ENCODE measurements at regions not wholly inside any gene's neighbourhood (a gene's known extent, or its start where the extent isn't known, plus 50 kb on each side); places are given as distances from the start of the nearest gene placed in this dataset.
"Not testable (repeated sequence)": the region's sequence is repeated elsewhere in the genome, so short reads cannot be mapped to it uniquely, and the experiment has no call there.

DNA sequence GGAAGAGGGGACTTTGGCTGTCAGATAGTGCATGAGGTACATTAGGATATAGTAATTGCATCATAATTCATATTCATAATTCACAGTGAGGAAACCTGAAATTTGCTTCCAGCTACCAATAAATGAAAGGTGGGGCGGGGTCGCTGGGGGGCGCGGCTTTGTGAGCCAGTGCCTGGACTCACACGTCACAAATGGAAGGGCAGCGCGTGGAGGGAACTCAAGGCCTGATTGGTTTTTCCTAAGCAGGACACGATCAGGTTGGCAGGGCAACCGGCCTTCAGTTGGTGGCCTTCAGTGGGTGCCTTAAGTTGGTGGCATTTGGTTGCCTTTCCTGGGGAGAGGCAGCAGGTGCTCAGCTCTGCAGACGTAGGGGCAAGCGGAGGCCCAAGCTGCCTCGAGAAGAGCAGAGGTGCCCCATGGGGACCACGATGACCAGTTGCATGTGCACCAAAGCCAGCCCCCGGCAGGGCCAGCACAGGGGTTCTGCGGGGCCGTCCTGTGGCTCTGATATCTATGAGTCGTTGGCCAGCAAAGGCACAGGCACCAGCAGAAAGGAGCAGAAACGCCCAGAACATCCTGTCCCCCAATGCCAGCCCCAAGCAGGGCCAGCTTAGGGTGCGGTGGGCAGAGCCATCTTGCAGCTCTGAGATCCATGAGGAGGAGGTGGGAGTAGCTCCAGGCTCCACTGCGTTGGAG is 2637.4 kb upstream of the DEFB115 start:
- H3K9me3 ChIP-seq (ENCODE audit: control insufficient read depth, low read length): peaks cover 19% of the 10 kb centered on the region
- H3K9ac ChIP-seq (ENCODE audit: low read length); H2BK15ac ChIP-seq (ENCODE audit: low read depth, poor library complexity, severe bottlenecking); H2AK5ac ChIP-seq (ENCODE audit: low read length, severe bottlenecking); H4K8ac ChIP-seq (ENCODE audit: low read length); H3K4me1 ChIP-seq (ENCODE audit: control insufficient read depth, insufficient read depth, low read depth, low read length); H3K18ac ChIP-seq (ENCODE audit: low read depth in 1 of 2, low read length in 2 of 2); H3K27me3 ChIP-seq (ENCODE audit: control insufficient read depth in 1 of 2, insufficient read depth in 1 of 2, low read length in 2 of 2); H3K36me3 ChIP-seq (ENCODE audit: control insufficient read depth in 1 of 2, insufficient read depth in 2 of 2, low read depth in 1 of 2, low read length in 2 of 2); H3K27ac ChIP-seq (ENCODE audit: low read length, poor library complexity, severe bottlenecking); H3K79me1 ChIP-seq (replicated peaks; ENCODE audit: low read length, poor library complexity, severe bottlenecking); H3K14ac ChIP-seq (ENCODE audit: low read length in 2 of 2); DNase-seq; H2BK120ac ChIP-seq (ENCODE audit: low read depth, low read length); H2AFZ ChIP-seq (ENCODE audit: low read depth, low read length); H3K23ac ChIP-seq (ENCODE audit: low read length in 2 of 2); H3K4me2 ChIP-seq (ENCODE audit: low read length, poor library complexity, severe bottlenecking); H2BK5ac ChIP-seq (ENCODE audit: low read depth, low read length, poor library complexity, severe bottlenecking); H2BK12ac ChIP-seq (ENCODE audit: low read length in 2 of 2); H3K4ac ChIP-seq (ENCODE audit: low read depth in 1 of 2, low read length in 2 of 2); H4K91ac ChIP-seq (ENCODE audit: low read length); H3K4me3 ChIP-seq (ENCODE audit: insufficient read depth in 1 of 2, low read depth in 1 of 2, low read length in 2 of 2): not testable (repeated sequence)
- 77% methylated on average over 20 of the region's 20 CpGs for WGBS

GRCh38 chr20:28625112-28625511 is 2632.4 kb upstream of the DEFB115 start:
- H2BK120ac ChIP-seq (ENCODE audit: low read depth, low read length); H3K27me3 ChIP-seq (ENCODE audit: control insufficient read depth in 1 of 2, insufficient read depth in 1 of 2, low read length in 2 of 2); H2AFZ ChIP-seq (ENCODE audit: low read depth, low read length); H3K4me2 ChIP-seq (ENCODE audit: low read length, poor library complexity, severe bottlenecking); H4K91ac ChIP-seq (ENCODE audit: low read length); H2BK5ac ChIP-seq (ENCODE audit: low read depth, low read length, poor library complexity, severe bottlenecking); H3K18ac ChIP-seq (ENCODE audit: low read depth in 1 of 2, low read length in 2 of 2); H3K27ac ChIP-seq (ENCODE audit: low read length, poor library complexity, severe bottlenecking); H3K9me3 ChIP-seq (ENCODE audit: control insufficient read depth, low read length); H3K14ac ChIP-seq (ENCODE audit: low read length in 2 of 2); DNase-seq; H4K8ac ChIP-seq (ENCODE audit: low read length); H3K4ac ChIP-seq (ENCODE audit: low read depth in 1 of 2, low read length in 2 of 2); H2AK5ac ChIP-seq (ENCODE audit: low read length, severe bottlenecking); H2BK15ac ChIP-seq (ENCODE audit: low read depth, poor library complexity, severe bottlenecking); H3K4me3 ChIP-seq (ENCODE audit: insufficient read depth in 1 of 2, low read depth in 1 of 2, low read length in 2 of 2); H3K36me3 ChIP-seq (ENCODE audit: control insufficient read depth in 1 of 2, insufficient read depth in 2 of 2, low read depth in 1 of 2, low read length in 2 of 2); H3K23ac ChIP-seq (ENCODE audit: low read length in 2 of 2); H2BK12ac ChIP-seq (ENCODE audit: low read length in 2 of 2); H3K79me1 ChIP-seq (replicated peaks; ENCODE audit: low read length, poor library complexity, severe bottlenecking); H3K4me1 ChIP-seq (ENCODE audit: control insufficient read depth, insufficient read depth, low read depth, low read length); H3K9ac ChIP-seq (ENCODE audit: low read length): not testable (repeated sequence)
- WGBS: 89% methylated on average over 1 of the region's 2 CpGs

- H2AFZ ChIP-seq (ENCODE audit: low read depth, low read length); H2BK12ac ChIP-seq (ENCODE audit: low read length in 2 of 2); H4K8ac ChIP-seq (ENCODE audit: low read length); H2AK5ac ChIP-seq (ENCODE audit: low read length, severe bottlenecking); H2BK5ac ChIP-seq (ENCODE audit: low read depth, low read length, poor library complexity, severe bottlenecking); H3K4ac ChIP-seq (ENCODE audit: low read depth in 1 of 2, low read length in 2 of 2); H3K9me3 ChIP-seq (ENCODE audit: control insufficient read depth, low read length); H3K4me1 ChIP-seq (ENCODE audit: control insufficient read depth, insufficient read depth, low read depth, low read length); H4K91ac ChIP-seq (ENCODE audit: low read length); H3K23ac ChIP-seq (ENCODE audit: low read length in 2 of 2); DNase-seq; H3K27me3 ChIP-seq (ENCODE audit: control insufficient read depth in 1 of 2, insufficient read depth in 1 of 2, low read length in 2 of 2); H3K14ac ChIP-seq (ENCODE audit: low read length in 2 of 2); H3K36me3 ChIP-seq (ENCODE audit: control insufficient read depth in 1 of 2, insufficient read depth in 2 of 2, low read depth in 1 of 2, low read length in 2 of 2); H3K9ac ChIP-seq (ENCODE audit: low read length); H3K18ac ChIP-seq (ENCODE audit: low read depth in 1 of 2, low read length in 2 of 2); H3K4me2 ChIP-seq (ENCODE audit: low read length, poor library complexity, severe bottlenecking); H2BK15ac ChIP-seq (ENCODE audit: low read depth, poor library complexity, severe bottlenecking); H3K27ac ChIP-seq (ENCODE audit: low read length, poor library complexity, severe bottlenecking); H2BK120ac ChIP-seq (ENCODE audit: low read depth, low read length); H3K4me3 ChIP-seq (ENCODE audit: insufficient read depth in 1 of 2, low read depth in 1 of 2, low read length in 2 of 2); H3K79me1 ChIP-seq (replicated peaks; ENCODE audit: low read length, poor library complexity, severe bottlenecking): not testable (repeated sequence)
- 33% methylated on average over 2 of the region's 2 CpGs for WGBS
Measured at GRCh38 chr20:28640831-28641230, 2616.6 kb upstream of the DEFB115 start.
